ENCODE measurements at regions not wholly inside any gene's neighbourhood (a gene's known extent, or its start where the extent isn't known, plus 50 kb on each side); places are given as distances from the start of the nearest gene placed in this dataset.

- Histone ChIP-seq H3K4me2 (no peak overlapping the region), H3K9me2 (ENCODE audit: insufficient read depth) (no peaks in the 10 kb centered on the region), H3K36me3 (ENCODE audit: low read depth) (no peaks in the 10 kb centered on the region), H3K4me1 (replicated peaks; ENCODE audit: insufficient read depth) (peaks cover 18% of the 10 kb centered on the region), H4K20me1 (ENCODE audit: insufficient read depth) (no peaks in the 10 kb centered on the region), H3K9me3 (ENCODE audit: insufficient read depth, low read depth) (no peaks in the 10 kb centered on the region), H2AFZ (no peak overlapping the region), H3F3A (ENCODE audit: insufficient read depth, low read depth) (peaks cover 5% of the 10 kb centered on the region), H3K4me3 (no peak overlapping the region), H3K27ac (no peak overlapping the region), H3K27me3 (ENCODE audit: insufficient read depth, low read depth) (no peaks in the 10 kb centered on the region), H3K79me2 (ENCODE audit: low read depth) (no peaks in the 10 kb centered on the region)
- no TSS peak for BruUV-seq (replicated peaks)
- POLR2A ChIA-PET (ENCODE audit: unreplicated experiment): no interaction called here
- CTCF ChIA-PET: no interaction called here
- DNase-seq: no peak
- intact Hi-C loops (cut with micrococcal nuclease; ENCODE audit: unreplicated experiment): no loop called here
- TF ChIP-seq EZH2 (IDR thresholded peaks at IDR 0.05; ENCODE audit: low read depth): no peak
- no peak for TF ChIP-seq CTCF (conservative IDR thresholded peaks at IDR 0.05)
These were observed 176.1 kb upstream of the KLF6 start for GRCh38 chr10:3961082-3961481.

- no TSS peak for BruUV-seq (replicated peaks)
- no peaks in the 10 kb centered on the region for H3K9me3 ChIP-seq (ENCODE audit: insufficient read depth, low read depth)
- ChIA-PET CTCF (no interaction called here), POLR2A (ENCODE audit: unreplicated experiment) (no interaction called here)
- no peak overlapping the region for H3K4me2 ChIP-seq
- H3K9me2 ChIP-seq (ENCODE audit: insufficient read depth): no peaks in the 10 kb centered on the region
- H3K4me3 ChIP-seq: no peak overlapping the region
- no peaks in the 10 kb centered on the region for H3K36me3 ChIP-seq (ENCODE audit: low read depth)
- intact Hi-C loops (cut with micrococcal nuclease; ENCODE audit: unreplicated experiment): no loop called here
- peaks cover 18% of the 10 kb centered on the region for H3K4me1 ChIP-seq (replicated peaks; ENCODE audit: insufficient read depth)
- no peak overlapping the region for H2AFZ ChIP-seq
- H3K79me2 ChIP-seq (ENCODE audit: low read depth): no peaks in the 10 kb centered on the region
- no peaks in the 10 kb centered on the region for H4K20me1 ChIP-seq (ENCODE audit: insufficient read depth)
- H3K27ac ChIP-seq: no peak overlapping the region
- no peak for TF ChIP-seq EZH2 (IDR thresholded peaks at IDR 0.05; ENCODE audit: low read depth)
- TF ChIP-seq CTCF (conservative IDR thresholded peaks at IDR 0.05): no peak
- DNase-seq: no peak
- no peaks in the 10 kb centered on the region for H3K27me3 ChIP-seq (ENCODE audit: insufficient read depth, low read depth)
- H3F3A ChIP-seq (ENCODE audit: insufficient read depth, low read depth): peaks cover 5% of the 10 kb centered on the region
These were observed 175.5 kb upstream of the KLF6 start for GRCh38 chr10:3960496-3960895.

GRCh38 chr10:3959370-3960325, 174.6 kb upstream of the KLF6 start:
- Histone ChIP-seq H3K79me2 (ENCODE audit: low read depth) (no peaks in the 10 kb centered on the region), H3K9me3 (ENCODE audit: insufficient read depth, low read depth) (no peaks in the 10 kb centered on the region), H3K9me2 (ENCODE audit: insufficient read depth) (no peaks in the 10 kb centered on the region), H3F3A (ENCODE audit: insufficient read depth, low read depth) (peaks cover 5% of the 10 kb centered on the region), H3K4me2 (no peak overlapping the region), H3K27ac (no peak overlapping the region), H3K27me3 (ENCODE audit: insufficient read depth, low read depth) (no peaks in the 10 kb centered on the region), H4K20me1 (ENCODE audit: insufficient read depth) (no peaks in the 10 kb centered on the region), H3K36me3 (ENCODE audit: low read depth) (no peaks in the 10 kb centered on the region), H3K4me1 (replicated peaks; ENCODE audit: insufficient read depth) (peaks cover 18% of the 10 kb centered on the region), H2AFZ (no peak overlapping the region), H3K4me3 (no peak overlapping the region)
- BruUV-seq (replicated peaks): no TSS peak
- no peak for DNase-seq
- CTCF ChIA-PET: no interaction called here
- intact Hi-C loops (cut with micrococcal nuclease; ENCODE audit: unreplicated experiment): no loop called here
- POLR2A ChIA-PET (ENCODE audit: unreplicated experiment): no interaction called here
- TF ChIP-seq CTCF (conservative IDR thresholded peaks at IDR 0.05): no peak
- no peak for TF ChIP-seq EZH2 (IDR thresholded peaks at IDR 0.05; ENCODE audit: low read depth)
